ENCODE measurements at regions not wholly inside any gene's neighbourhood (a gene's known extent, or its start where the extent isn't known, plus 50 kb on each side); places are given as distances from the start of the nearest gene placed in this dataset.

- TF ChIP-seq CTCF (IDR thresholded peaks at IDR 0.05) (no peak), POLR2AphosphoS5 (IDR thresholded peaks at IDR 0.05) (no peak)
Observed at GRCh38 chr12:92529944-92530343, 172.8 kb upstream of the PLEKHG7 start.
